Muscle of leg (tissue), 3 donors: ENCODE measurements at regions not wholly inside any gene's neighbourhood (a gene's known extent, or its start where the extent isn't known, plus 50 kb on each side); places are given as distances from the start of the nearest gene placed in this dataset.
A peak's percentile ranks its signal among the peaks of the same experiment; 100 is the strongest.
"Not testable (repeated sequence)": the region's sequence is repeated elsewhere in the genome, so short reads cannot be mapped to it uniquely, and the experiment has no call there.

Source experiments
- DNase-seq: peaks from one replicate; pipeline ENCODE4 v3.0.0; 2013
- H3K27ac ChIP-seq: one replicate; pipeline ENCODE4 v1.5.1; 2013; ENCODE audit warnings: mild to moderate bottlenecking, low read length, control low read depth
- H3K27me3 ChIP-seq: one replicate; pipeline ENCODE4 v1.6.1; 2013; ENCODE audit warnings: low read length; ENCODE audit not compliant: control insufficient read depth, insufficient read depth
- H3K36me3 ChIP-seq: one replicate; pipeline ENCODE4 v1.6.1; 2013; ENCODE audit warnings: low read length; ENCODE audit not compliant: control insufficient read depth, insufficient read depth
- H3K4me1 ChIP-seq: one replicate; pipeline ENCODE4 v1.6.1; 2013; ENCODE audit warnings: low read length; ENCODE audit not compliant: control insufficient read depth, insufficient read depth
- H3K4me3 ChIP-seq: one replicate; pipeline ENCODE4 v1.5.1; 2013; ENCODE audit warnings: low read length, control low read depth
- H3K9me3 ChIP-seq: replicated peaks from 2 replicates; pipeline ENCODE4 v1.6.1; 2013; ENCODE audit warnings: low read depth, low read length; ENCODE audit not compliant: control insufficient read depth
- WGBS: methylation state at CpG from one replicate; pipeline ENCODE4 v1.1.5; 2013; ENCODE audit warnings: missing lambda C conversion rate; ENCODE audit not compliant: insufficient coverage; 5-methylcytosine and 5-hydroxymethylcytosine counted together

DNA sequence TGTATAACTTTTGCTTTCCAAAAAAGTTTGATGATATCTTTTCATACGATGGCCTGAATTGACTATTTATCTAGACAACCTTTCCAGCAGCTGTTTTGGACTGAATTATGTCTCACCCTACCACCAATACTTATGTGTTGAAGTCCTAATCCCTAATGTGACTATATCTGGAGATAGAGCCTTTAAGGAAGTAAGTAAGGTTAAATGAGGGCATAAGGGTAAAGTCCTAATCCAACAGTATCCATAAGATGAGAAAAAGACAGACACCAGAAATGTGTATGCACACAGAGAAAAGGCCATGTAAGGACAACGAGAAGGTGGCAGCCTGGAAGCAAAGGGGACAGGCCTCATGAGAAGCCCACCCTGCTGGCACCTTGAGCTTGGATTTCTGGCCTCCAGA, 86.6 kb upstream of the PPARGC1A start:
- DNase-seq = no peak
- Histone ChIP-seq H3K36me3 (no peaks in the 10 kb centered on the region), H3K27me3 (no peaks in the 10 kb centered on the region), H3K27ac (no peak overlapping the region), H3K4me1 (peaks cover 4% of the 10 kb centered on the region), H3K9me3 (no peaks in the 10 kb centered on the region), H3K4me3 (no peak overlapping the region)
- 100% methylated on average over 1 of the region's 2 CpGs for WGBS

DNA sequence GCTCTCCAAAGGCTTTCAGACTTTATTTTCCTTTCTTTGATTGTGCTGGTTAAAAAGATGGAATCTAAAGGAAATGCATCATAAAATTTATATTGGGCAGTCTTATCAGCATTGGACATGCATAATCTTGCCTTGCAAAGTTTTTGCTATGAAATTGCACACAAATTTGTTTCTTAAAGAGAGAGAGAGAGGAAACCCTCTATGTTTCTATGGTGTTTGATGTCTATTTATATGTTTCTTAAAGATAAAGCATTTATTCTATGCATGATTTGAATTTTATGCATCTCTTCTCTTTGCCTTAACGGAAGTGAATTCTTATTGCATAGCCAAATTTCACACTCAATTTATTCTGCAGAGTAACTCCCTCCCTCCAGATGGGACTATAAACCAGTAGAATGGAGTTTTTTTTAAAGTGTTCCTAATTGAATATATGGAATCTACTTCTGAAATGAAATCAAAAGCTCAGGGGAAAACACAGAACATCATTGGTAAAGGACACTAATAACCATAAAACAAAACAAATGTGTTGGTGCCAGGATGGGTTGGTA, 83.5 kb upstream of the PPARGC1A start:
- Histone ChIP-seq H3K27ac (no peak overlapping the region), H3K27me3 (no peaks in the 10 kb centered on the region), H3K36me3 (no peaks in the 10 kb centered on the region), H3K4me3 (no peak overlapping the region), H3K4me1 (peaks cover 4% of the 10 kb centered on the region), H3K9me3 (no peaks in the 10 kb centered on the region)
- no CpG with 5 or more reads among the region's 1 CpG for WGBS
- DNase-seq = no peak

DNA sequence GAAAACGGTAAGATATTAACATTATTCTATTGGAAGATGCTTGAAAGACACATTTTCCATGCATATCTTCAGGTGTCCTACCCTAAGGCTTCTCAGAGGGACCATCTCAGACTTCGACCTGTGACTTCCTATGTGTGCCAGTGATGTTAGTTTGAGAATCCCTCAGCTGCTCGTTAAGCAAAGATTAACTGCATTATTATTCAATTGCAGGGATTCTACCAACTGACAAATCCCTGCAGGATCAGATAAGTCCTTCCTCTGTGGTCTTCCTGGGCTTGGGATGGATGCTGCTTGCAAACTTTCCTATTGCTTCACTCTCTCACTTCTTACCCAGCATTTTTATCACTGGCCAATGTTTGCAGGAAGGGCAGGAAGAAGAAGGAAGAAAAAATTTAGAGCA, 83.0 kb upstream of the PPARGC1A start:
- no CpG with 5 or more reads among the region's 3 CpGs for WGBS
- Histone ChIP-seq H3K27me3 (no peaks in the 10 kb centered on the region), H3K36me3 (no peaks in the 10 kb centered on the region), H3K9me3 (no peaks in the 10 kb centered on the region), H3K4me1 (peaks cover 4% of the 10 kb centered on the region), H3K4me3 (no peak overlapping the region), H3K27ac (peak overlapping the region; percentile 30)
- DNase-seq = no peak

DNA sequence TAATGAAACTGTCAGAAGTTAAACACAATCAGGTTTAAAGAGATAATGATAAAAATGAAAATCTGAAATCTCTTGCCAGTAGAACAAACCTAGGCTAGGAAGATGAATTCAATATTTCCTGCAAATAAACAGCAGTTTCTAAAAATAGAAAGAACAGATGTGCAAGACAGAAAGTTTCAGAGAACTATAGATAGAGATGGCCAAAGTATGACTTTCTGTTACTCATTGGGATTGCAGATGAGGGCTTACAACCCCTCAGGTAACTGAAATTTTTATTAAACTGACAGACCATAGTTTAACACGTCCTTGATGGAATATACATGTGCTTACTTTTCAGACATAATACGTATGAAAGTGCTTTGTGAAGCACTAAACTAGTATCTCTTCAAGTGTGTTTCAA, 82.3 kb upstream of the PPARGC1A start:
- WGBS = no CpG with 5 or more reads among the region's 2 CpGs
- Histone ChIP-seq H3K36me3 (no peaks in the 10 kb centered on the region), H3K27ac (peak overlapping the region; percentile 30), H3K4me1 (peaks cover 4% of the 10 kb centered on the region), H3K4me3 (no peak overlapping the region), H3K27me3 (no peaks in the 10 kb centered on the region), H3K9me3 (no peaks in the 10 kb centered on the region)
- peak; percentile 52 for DNase-seq

DNA sequence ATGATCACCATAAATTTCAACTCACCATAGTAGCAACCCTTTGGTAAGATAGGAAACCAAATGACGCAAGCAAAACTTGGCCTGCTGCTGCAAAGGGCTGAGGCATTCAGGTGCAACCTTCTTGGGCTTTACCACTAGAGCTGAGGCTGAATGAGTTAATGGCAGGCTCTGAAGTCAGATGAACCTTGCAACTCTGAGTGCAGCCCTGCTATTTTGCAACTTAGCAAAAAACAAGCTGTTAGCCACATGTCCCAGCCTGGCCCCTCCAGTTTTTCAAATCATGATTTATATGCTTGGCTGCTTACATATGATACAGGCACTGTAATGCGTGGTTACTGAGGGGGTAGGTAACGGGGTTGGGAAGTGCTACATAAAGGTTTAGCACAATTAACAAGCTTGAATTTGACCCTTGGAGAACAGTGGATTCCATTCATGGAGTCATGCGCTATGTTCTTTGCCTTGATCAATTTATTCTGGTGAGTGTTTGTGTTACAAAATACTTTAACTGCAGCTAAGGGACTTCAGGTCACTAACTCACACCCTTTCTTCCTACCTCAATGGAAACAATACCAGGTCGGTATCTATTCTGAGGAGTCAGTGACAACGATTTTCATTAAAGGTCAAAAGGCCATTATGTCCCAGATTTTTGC, 80.5 kb upstream of the PPARGC1A start:
- peaks cover 4% of the 10 kb centered on the region for H3K4me1 ChIP-seq
- no peaks in the 10 kb centered on the region for H3K9me3 ChIP-seq
- H3K27ac ChIP-seq = no peak overlapping the region
- no peaks in the 10 kb centered on the region for H3K27me3 ChIP-seq
- 42% methylated on average over 2 of the region's 6 CpGs for WGBS
- DNase-seq = no peak
- H3K36me3 ChIP-seq = no peaks in the 10 kb centered on the region
- H3K4me3 ChIP-seq = no peak overlapping the region

DNA sequence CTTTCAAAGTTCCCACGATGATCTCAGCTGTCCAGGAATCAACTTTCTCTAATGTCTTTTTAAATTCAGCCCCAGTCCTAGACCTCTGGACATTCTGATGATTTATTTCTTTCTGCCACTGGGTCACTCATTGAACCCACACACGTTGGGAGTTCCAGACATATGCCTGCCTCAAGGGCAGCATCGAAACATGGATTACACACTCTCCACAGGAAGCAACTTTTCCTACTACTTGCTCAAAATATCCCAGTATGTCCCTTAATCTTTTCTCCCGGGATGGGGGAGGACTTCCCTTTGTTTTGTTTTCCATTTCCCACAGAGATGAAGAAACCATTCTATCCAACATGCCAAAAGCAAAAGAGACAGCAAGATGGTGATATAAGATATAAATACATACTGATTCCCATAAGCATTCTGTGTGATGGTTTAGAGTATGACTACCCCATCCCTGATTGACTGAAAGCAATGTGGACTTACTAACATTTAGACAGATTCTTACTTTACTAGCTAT, 79.8 kb upstream of the PPARGC1A start:
- H3K27ac ChIP-seq = peak overlapping the region; percentile 17
- 31% methylated on average over 2 of the region's 4 CpGs for WGBS
- DNase-seq = peak; percentile 37
- H3K36me3 ChIP-seq = no peaks in the 10 kb centered on the region
- H3K27me3 ChIP-seq = no peaks in the 10 kb centered on the region
- peaks cover 4% of the 10 kb centered on the region for H3K4me1 ChIP-seq
- no peaks in the 10 kb centered on the region for H3K9me3 ChIP-seq
- H3K4me3 ChIP-seq = no peak overlapping the region

DNA sequence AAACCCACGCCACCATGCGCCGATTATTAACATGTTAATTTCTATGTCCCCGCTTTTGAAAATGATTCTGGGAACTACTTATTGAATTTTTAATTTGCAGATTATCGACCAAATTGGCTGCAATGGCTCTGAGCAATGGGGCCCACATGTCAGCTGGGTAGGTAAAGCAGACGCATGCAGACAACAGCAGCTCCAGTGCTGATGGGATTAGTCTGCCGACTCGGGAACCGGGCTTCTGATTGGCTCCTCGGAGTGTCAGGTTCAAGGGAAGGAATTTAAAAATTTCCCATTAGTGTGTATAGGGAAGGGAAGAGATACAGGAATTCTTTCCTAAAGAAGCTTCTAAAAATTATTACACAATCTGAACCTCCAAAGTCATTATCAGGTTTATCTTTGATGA, 77.4 kb upstream of the PPARGC1A start:
- WGBS = 76% methylated on average over 2 of the region's 10 CpGs
- Histone ChIP-seq H3K27ac (no peak overlapping the region), H3K27me3 (no peaks in the 10 kb centered on the region), H3K4me1 (no peaks in the 10 kb centered on the region), H3K9me3 (no peaks in the 10 kb centered on the region), H3K4me3 (no peak overlapping the region), H3K36me3 (no peaks in the 10 kb centered on the region)
- DNase-seq = no peak

DNA sequence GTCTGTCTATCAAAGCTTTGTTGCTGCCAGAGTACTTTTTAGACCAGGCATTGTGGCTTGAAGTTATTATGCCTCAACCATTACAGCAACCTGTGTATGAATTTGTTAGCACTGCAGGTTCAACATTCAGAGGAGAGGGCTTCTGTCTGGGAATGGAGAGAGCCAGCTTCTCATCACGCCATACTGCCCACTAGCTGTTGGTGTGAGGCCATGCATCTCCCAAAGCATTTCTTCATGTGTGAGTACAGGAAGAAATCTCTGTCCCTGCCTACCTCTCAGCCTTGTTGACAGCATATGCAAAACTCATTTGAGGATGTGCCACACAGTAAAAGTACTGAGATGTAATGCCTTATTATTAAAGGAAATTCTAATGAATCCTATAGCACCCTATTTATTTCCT, 76.9 kb upstream of the PPARGC1A start:
- no peaks in the 10 kb centered on the region for H3K27me3 ChIP-seq
- no CpG with 5 or more reads among the region's 1 CpG for WGBS
- no peak for DNase-seq
- H3K27ac ChIP-seq = no peak overlapping the region
- H3K4me1 ChIP-seq = no peaks in the 10 kb centered on the region
- no peak overlapping the region for H3K4me3 ChIP-seq
- no peaks in the 10 kb centered on the region for H3K36me3 ChIP-seq
- no peaks in the 10 kb centered on the region for H3K9me3 ChIP-seq

DNA sequence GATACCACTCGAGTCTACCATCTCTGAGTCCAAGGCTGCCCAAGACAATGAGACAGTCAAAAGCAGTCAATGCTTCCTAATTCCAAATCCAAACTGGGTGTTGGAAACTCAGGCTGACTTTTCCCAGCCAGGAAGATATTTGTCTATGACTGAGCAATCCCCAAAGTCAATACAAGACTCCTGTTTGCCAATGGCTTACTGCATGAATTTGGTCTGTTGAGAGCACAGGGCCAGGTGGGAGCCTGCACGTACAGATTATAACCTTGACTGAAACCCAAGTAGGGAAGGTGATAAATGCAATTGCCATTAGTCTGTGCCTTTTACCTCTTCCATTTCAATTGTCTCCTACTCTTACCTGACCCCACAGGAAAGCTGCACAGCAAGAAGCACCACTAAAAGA, 72.6 kb upstream of the PPARGC1A start:
- no peaks in the 10 kb centered on the region for H3K36me3 ChIP-seq

DNA sequence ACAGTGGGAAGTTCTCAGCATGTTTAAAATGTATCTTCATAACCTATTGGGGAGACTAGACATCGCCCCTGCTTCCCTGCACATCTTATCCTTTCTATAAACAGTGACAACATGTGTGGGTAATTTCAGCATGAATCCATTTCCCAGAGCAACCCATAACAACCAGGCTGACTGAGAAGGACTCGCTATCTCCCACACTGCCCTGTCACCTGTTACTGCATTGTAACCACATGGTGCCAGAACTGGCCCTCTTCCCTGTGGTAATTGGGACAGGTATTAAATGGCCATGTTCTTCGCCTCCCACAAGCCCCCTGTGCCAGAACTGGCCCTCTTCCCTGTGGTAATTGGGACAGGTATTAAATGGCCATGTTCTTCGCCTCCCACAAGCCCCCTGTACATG, 71.5 kb upstream of the PPARGC1A start:
- not testable (repeated sequence) for H3K36me3 ChIP-seq, H3K27ac ChIP-seq, H3K9me3 ChIP-seq, H3K4me1 ChIP-seq, DNase-seq, H3K27me3 ChIP-seq, H3K4me3 ChIP-seq
- WGBS = no CpG with 5 or more reads among the region's 4 CpGs

More for the DNA sequence above, 72.6 kb upstream of the PPARGC1A start:
- Histone ChIP-seq H3K4me3 (no peak overlapping the region), H3K4me1 (no peaks in the 10 kb centered on the region), H3K9me3 (no peaks in the 10 kb centered on the region), H3K27ac (no peak overlapping the region), H3K27me3 (no peaks in the 10 kb centered on the region)
- no peak for DNase-seq
- 56% methylated on average over 1 of the region's 2 CpGs for WGBS
